NCI-H128 (cell line): ENCODE measurements at regions not wholly inside any gene's neighbourhood (a gene's known extent, or its start where the extent isn't known, plus 50 kb on each side); places are given as distances from the start of the nearest gene placed in this dataset.
"Not testable (repeated sequence)": the region's sequence is repeated elsewhere in the genome, so short reads cannot be mapped to it uniquely, and the experiment has no call there.

Experiments used
- DNase-seq: peaks from one replicate; lab custom pipeline; 2025; ENCODE audit not compliant: unreplicated experiment; lab: John Stamatoyannopoulos, UW

DNA sequence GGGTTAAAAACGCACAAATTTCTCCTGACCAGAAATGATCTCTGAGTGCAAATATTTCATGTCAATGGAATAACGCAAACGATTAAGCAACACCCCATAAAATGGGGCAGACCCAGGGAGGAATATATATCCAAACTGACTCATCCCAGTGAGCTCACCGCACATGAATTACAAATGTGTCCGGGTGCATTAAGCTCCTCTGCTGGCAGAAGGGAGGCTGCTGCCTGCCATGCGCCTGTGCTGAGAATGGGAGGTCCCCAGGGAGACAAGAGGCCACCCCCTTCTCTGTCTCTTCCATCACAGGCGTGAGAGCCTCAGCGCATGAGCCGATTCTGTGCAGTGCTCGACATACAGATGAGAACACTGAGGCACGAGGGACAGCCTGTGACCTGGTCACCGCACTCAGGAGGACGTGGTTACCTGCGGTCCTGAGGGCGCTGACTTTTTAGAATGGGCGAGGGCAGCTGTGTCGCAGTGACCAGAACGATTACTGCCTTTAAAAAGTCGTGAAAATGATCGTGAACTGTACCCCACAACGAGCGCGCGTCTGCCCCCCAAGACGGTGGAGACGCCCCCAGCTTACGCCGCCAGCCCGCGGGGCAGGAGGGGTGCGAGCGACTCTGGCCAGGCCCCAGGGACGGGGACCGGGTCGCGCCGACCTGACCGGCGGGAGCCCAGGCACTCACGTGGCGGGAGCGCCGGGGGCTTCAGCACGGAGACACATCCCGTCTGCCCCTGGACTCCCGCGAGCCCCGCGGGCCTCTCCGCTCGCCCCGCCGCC, 188.5 kb downstream of the ADRA2C start:
- peak; percentile 31 for DNase-seq

DNA sequence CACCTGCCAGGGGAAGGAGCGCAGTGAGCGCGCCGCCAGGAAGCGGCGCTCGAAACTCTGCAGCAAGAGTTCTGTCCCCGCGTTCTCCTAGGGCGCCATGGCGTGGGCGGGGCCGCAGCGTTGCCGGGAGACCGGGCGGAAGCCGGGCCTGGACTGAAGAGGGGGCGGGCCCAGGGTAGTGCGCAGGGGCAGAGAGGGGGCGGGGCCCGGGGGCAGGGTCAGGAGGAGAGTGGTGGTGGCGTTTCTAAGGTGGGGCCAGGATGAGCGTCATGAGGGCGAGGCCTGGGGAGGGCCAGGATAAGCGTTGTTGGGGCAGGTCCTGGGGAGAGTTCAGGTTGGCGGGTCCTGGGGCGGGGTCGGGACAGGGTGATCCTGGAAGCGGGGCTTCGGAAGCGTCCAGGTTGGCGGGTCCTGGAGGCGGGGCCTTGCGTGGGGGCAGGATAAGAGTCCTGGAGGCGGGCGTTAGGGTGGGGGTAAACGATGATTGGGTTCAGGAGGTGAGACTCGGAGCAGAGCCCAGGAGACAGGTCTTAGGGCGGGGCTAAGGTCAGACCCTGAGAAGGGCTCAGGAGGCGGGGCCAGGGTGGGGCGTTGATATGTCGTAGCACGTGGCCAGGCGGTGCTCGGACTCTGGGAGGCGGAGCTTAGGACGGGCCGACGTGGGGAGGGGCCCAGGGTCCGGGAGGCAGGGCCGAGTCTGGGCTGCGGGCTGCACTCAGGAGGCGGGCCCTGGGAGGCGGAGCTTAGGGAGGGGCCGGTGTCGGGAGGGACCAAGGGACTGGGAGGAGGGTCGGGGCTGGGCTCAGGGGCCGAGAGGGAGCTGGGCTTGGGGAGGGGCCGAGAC, 189.4 kb downstream of the ADRA2C start:
- DNase-seq: peak; percentile 89

- not testable (repeated sequence) for DNase-seq
Observed at GRCh38 chr4:3956165-3956867, 190.1 kb downstream of the ADRA2C start.

DNA sequence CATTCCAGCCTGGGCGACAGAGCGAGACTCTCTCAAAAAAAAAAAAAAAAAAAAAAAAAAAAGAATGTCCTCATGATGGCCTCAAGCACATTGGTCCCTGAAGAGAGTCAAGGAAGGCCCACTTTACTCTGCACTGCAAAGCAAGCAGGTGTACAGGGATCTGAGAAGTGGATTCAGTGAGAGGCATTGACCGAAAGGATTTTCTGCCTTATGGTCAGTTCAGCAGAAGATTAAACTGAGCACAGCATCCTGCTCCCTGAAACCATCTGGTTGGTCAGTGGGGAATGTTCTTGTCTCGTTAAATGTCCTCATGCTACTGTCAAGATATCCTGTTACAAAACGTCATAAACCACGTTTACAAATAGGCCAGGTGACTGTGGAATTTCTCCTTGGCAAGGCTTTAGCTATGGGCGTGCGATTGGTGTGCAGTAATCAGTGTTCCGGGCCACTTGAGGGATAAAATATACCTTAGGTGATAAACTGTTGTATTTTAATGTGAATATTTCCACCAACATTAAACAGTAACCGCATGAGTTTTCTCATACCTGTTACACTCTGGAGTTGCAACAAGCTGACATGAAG, 195.0 kb downstream of the ADRA2C start:
- DNase-seq: not testable (repeated sequence)

GRCh38 chr4:3964572-3965278, 198.5 kb downstream of the ADRA2C start:
- DNase-seq: not testable (repeated sequence)

- DNase-seq: not testable (repeated sequence)
Observed at GRCh38 chr4:3967204-3967603, 201.0 kb downstream of the ADRA2C start.

DNA sequence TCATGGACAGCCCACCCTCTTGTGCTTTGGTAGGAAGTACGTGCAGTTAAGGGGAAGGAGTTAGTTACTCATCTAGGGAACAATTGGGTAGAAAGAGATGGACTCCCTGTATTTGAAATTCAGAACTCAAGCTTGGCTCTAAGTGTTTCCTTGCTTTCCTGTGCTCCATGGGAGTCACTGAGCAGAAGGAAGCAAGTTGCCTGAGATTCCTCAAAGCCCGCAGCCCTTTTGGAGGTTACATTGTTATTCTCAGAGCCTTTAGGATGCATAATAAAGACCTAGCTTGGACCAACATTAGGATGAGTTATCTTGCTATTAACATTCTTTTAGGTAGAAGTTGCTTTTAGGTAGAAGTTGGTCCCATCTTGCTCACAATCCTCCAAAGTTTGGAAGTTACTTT, 206.4 kb downstream of the ADRA2C start:
- not testable (repeated sequence) for DNase-seq

GRCh38 chr4:3973581-3974200, 207.5 kb downstream of the ADRA2C start:
- DNase-seq: not testable (repeated sequence)

- peak; percentile 5 for DNase-seq
Observed at GRCh38 chr4:3983518-3984125, 217.4 kb downstream of the ADRA2C start.

DNA sequence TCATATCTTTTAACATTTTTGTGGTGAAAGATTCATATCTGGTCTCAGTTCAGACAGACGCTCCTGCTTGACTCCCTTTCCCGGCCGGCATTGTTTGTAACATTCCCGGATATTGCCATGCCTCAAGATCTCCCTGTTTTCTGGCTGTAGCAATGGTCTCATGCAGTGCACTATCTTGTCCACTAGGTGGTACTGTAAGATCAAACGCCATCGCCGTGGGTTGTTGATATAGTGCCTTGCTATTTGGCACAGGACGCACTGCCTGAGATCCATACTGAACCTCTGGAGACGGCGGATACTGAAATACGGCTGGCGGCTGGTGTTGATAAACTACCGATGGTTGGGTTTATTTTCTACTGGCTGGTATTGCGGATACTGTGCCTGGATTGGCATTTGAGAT, 218.6 kb downstream of the ADRA2C start:
- DNase-seq: not testable (repeated sequence)

DNA sequence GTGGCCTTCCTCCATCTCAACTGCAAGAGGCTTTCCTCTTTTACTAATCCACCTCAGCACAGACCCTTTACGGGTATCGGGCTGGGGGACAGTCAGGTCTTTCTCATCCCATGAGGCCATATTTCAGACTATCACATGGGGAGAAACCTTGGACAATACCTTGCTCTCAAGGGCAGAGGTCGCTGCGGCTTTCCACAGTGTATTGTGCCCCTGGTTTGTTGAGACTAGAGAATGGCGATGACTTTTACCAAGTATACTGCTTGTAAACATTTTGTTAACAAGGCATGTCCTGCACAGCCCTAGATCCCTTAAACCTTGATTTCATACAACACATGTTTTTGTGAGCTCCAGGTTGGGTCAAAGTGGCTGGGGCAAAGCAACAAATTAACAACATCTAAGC, 220.2 kb downstream of the ADRA2C start:
- not testable (repeated sequence) for DNase-seq

DNA sequence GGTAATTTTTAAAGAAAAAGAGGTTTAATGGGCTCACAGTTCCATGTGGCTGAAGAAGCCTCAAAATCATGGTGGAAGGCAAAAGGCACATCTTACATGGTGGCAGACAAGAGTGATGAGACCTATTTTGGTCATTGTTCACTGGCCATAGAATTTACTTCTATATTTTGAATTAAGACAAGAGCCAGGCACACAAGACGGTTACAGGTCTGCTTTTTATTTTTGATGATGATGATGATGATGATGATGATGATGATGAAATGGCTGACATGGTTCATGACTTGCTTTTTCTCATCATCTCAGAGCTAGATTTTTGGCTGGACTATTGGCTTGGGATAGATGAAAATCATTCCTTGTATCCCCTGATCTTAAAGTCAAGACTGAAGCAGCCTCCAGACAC, 229.3 kb downstream of the OTOP1 start:
- DNase-seq: not testable (repeated sequence)

GRCh38 chr4:4004036-4004435, 222.7 kb downstream of the OTOP1 start:
- DNase-seq: not testable (repeated sequence)

DNA sequence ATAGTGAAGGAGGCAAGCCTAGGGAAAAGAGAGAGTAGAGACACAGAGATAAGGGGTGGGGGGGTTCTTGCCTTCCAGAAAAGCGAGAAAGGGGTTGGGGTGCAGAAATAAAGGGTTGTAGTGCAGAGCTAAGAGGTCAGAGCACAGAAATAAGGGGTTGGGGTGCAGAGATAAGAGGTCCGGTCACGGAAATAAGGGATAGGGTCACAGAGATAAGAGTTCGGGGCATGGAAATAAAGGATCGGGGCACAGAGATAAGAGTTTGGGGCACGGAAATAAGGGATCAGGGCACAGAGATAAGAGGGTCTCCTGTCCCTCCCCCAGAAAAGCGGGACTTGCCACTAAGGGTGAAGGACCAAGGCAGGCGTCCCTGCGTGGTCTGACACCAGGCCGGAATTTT, 222.0 kb downstream of the OTOP1 start:
- not testable (repeated sequence) for DNase-seq

GRCh38 chr4:4006356-4006755, 220.4 kb downstream of the OTOP1 start:
- DNase-seq: not testable (repeated sequence)

GRCh38 chr4:4019071-4019470, 207.7 kb downstream of the OTOP1 start:
- DNase-seq: not testable (repeated sequence)

- not testable (repeated sequence) for DNase-seq
Observed at GRCh38 chr4:4021161-4021560, 205.6 kb downstream of the OTOP1 start.

GRCh38 chr4:4026708-4027107, 200.0 kb downstream of the OTOP1 start:
- DNase-seq: not testable (repeated sequence)

DNA sequence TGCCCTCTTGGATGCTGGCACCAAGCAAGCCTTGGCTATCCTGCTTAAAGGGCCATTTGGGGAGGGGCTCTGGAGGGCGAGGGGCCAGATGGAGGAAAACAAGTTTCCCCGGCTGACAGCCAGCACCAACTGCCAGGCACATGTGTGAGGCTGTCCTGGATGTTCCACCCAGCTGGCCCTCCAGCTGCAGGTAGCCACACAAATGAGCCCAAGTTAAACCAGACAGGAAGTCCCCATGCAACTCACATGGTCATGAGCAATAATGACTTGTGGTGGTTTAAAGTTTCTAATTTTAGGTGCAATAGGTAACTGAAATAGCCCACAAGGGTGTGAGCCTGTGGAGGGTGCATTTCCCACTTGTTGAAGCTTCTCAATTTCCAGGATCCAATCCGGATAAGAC, 198.0 kb downstream of the OTOP1 start:
- not testable (repeated sequence) for DNase-seq
